ENCODE measurements at regions not wholly inside any gene's neighbourhood (a gene's known extent, or its start where the extent isn't known, plus 50 kb on each side); places are given as distances from the start of the nearest gene placed in this dataset.
A peak's percentile ranks its signal among the peaks of the same experiment; 100 is the strongest.
"Not testable (repeated sequence)": the region's sequence is repeated elsewhere in the genome, so short reads cannot be mapped to it uniquely, and the experiment has no call there.

DNA sequence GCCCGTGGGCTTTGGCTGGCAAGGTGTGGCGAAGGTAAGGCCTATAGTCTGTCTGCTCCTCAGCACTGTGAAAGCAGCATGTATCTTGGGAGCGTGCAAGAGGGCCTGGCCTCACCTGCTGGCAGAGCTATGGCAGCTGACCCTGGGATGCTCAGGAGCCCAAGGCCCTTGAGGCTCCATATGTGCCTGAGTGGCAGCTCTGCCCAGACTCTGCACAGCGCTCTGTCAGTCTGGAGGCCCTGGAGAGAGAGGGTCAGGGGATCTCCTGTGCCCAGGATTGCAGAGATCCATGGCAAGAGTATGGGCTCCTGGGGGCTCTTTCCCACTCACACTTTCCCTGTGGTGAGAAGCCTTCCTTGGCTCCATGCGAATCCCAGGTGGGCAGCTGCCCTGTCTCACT, 1473.7 kb downstream of the SPATA31A7 start:
- DNase-seq; H3K4ac ChIP-seq (ENCODE audit: low read depth, low read length); H3K14ac ChIP-seq (replicated peaks; ENCODE audit: low read depth, low read length); H3K79me1 ChIP-seq (ENCODE audit: low read depth in 1 of 2, low read length in 2 of 2); ATAC-seq (ENCODE audit: low read depth); H3K4me2 ChIP-seq (ENCODE audit: low read depth, low read length); H2AFZ ChIP-seq (replicated peaks; ENCODE audit: low read length, poor library complexity); H2AK5ac ChIP-seq (ENCODE audit: low read depth, low read length); POLR2A ChIA-PET (ENCODE audit: unreplicated experiment); H3K9me3 ChIP-seq (ENCODE audit: control insufficient read depth, insufficient read depth, low read length); H3K4me3 ChIP-seq (ENCODE audit: insufficient read depth, low read depth, low read length); H3K4me1 ChIP-seq (ENCODE audit: control insufficient read depth, insufficient read depth, low read length); H3K9me1 ChIP-seq (ENCODE audit: insufficient read depth, low read length); H2BK15ac ChIP-seq (ENCODE audit: low read depth, low read length); intact Hi-C loops (cut with micrococcal nuclease); H3K36me3 ChIP-seq (ENCODE audit: control insufficient read depth, insufficient read depth, low read length); H3K27me3 ChIP-seq (ENCODE audit: control insufficient read depth, insufficient read depth, low read length); H2AK9ac ChIP-seq (replicated peaks; ENCODE audit: low read depth, low read length, poor library complexity); H4K5ac ChIP-seq (ENCODE audit: low read depth, low read length); H4K8ac ChIP-seq (ENCODE audit: low read depth in 2 of 2, low read length in 2 of 2); H2BK120ac ChIP-seq (ENCODE audit: low read depth, low read length); H3K23ac ChIP-seq (ENCODE audit: low read depth, low read length); H2BK20ac ChIP-seq (ENCODE audit: low read depth, low read length); CTCF ChIA-PET; in situ Hi-C loops (cut with MboI; ENCODE audit: low sequenced_read_pairs); H3K9ac ChIP-seq (ENCODE audit: low read depth, low read length); dilution Hi-C loops (cut with HindIII; ENCODE audit: low sequenced_read_pairs, unreplicated experiment); H2BK5ac ChIP-seq (ENCODE audit: low read depth, low read length, poor library complexity, severe bottlenecking); H3K27ac ChIP-seq (ENCODE audit: insufficient read depth, low read length); BruUV-seq (replicated peaks); H3K18ac ChIP-seq (ENCODE audit: low read depth, low read length); H3K56ac ChIP-seq (ENCODE audit: extremely low read depth, insufficient read depth, low read length); H4K91ac ChIP-seq (ENCODE audit: insufficient read depth, low read depth, low read length); H4K20me1 ChIP-seq (ENCODE audit: insufficient read depth, low read length): not testable (repeated sequence)
- WGBS, 2 experiments (ENCODE audit: extremely low coverage in 2 of 2, insufficient read length in 1 of 2) = no CpG with 5 or more reads among the region's 5 CpGs

DNA sequence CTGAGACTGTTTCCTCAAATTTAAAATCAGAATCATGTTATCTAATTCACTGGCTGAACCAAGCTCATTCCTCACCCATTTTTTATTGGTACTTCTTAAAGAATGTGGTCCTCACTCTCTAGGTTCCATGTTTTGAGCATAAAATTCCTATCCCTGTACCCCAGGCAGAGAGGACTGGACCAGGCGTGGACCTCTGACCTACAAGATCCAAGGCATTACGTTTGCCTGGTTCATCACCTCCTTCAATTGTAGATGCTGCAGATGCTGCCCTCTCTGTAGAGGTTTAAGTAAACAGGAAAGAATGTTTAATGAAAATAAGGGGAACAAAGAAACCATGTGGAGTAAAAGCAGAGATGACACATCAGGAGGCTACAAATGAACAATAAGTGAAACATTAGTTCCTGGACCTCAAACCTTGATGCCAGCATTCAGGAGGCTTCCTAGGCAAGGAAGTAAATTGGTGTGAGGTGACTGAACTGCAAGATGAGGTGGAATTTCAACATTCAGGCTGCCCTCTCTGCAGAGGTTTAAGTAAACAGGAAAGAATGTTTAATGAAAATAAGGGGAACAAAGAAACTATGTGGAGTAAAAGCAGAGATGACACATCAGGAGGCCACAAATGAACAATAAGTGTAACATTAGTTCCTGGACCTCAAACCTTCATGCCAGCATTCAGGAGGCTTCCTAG, 1477.4 kb downstream of the SPATA31A7 start:
- H3K4me3 ChIP-seq (ENCODE audit: insufficient read depth, low read depth, low read length); H2BK20ac ChIP-seq (ENCODE audit: low read depth, low read length); H3K27me3 ChIP-seq (ENCODE audit: control insufficient read depth, insufficient read depth, low read length); BruUV-seq (replicated peaks); H3K56ac ChIP-seq (ENCODE audit: extremely low read depth, insufficient read depth, low read length); H3K23ac ChIP-seq (ENCODE audit: low read depth, low read length); POLR2A ChIA-PET (ENCODE audit: unreplicated experiment); H2AFZ ChIP-seq (replicated peaks; ENCODE audit: low read length, poor library complexity); H4K91ac ChIP-seq (ENCODE audit: insufficient read depth, low read depth, low read length); H3K36me3 ChIP-seq (ENCODE audit: control insufficient read depth, insufficient read depth, low read length); H2AK9ac ChIP-seq (replicated peaks; ENCODE audit: low read depth, low read length, poor library complexity); H2BK15ac ChIP-seq (ENCODE audit: low read depth, low read length); in situ Hi-C loops (cut with MboI; ENCODE audit: low sequenced_read_pairs); H3K4ac ChIP-seq (ENCODE audit: low read depth, low read length); H3K9me3 ChIP-seq (ENCODE audit: control insufficient read depth, insufficient read depth, low read length); dilution Hi-C loops (cut with HindIII; ENCODE audit: low sequenced_read_pairs, unreplicated experiment); H3K4me1 ChIP-seq (ENCODE audit: control insufficient read depth, insufficient read depth, low read length); H2AK5ac ChIP-seq (ENCODE audit: low read depth, low read length); H3K79me1 ChIP-seq (ENCODE audit: low read depth in 1 of 2, low read length in 2 of 2); H4K20me1 ChIP-seq (ENCODE audit: insufficient read depth, low read length); CTCF ChIA-PET; H4K5ac ChIP-seq (ENCODE audit: low read depth, low read length); H3K9ac ChIP-seq (ENCODE audit: low read depth, low read length); H4K8ac ChIP-seq (ENCODE audit: low read depth in 2 of 2, low read length in 2 of 2); H2BK5ac ChIP-seq (ENCODE audit: low read depth, low read length, poor library complexity, severe bottlenecking); H3K18ac ChIP-seq (ENCODE audit: low read depth, low read length); H3K4me2 ChIP-seq (ENCODE audit: low read depth, low read length); H3K9me1 ChIP-seq (ENCODE audit: insufficient read depth, low read length); H3K14ac ChIP-seq (replicated peaks; ENCODE audit: low read depth, low read length); DNase-seq; intact Hi-C loops (cut with micrococcal nuclease): not testable (repeated sequence)
- peak overlapping the region; percentile 23; the same call in 1 of the 2 replicates for H3K27ac ChIP-seq (ENCODE audit: insufficient read depth, low read length)
- WGBS, 2 experiments (ENCODE audit: extremely low coverage in 2 of 2, insufficient read length in 1 of 2) = no CpG with 5 or more reads among the region's 2 CpGs
- ATAC-seq (ENCODE audit: low read depth) = peak; percentile 48
- 0 out of 2 replicates have a peak overlapping the region, but pooled peaks have one; percentile 32 for H2BK120ac ChIP-seq (ENCODE audit: low read depth, low read length)

Measured in IMR-90 (cell line).